ENCODE measurements at regions not wholly inside any gene's neighbourhood (a gene's known extent, or its start where the extent isn't known, plus 50 kb on each side); places are given as distances from the start of the nearest gene placed in this dataset.
A peak's percentile ranks its signal among the peaks of the same experiment; 100 is the strongest.
"Not testable (repeated sequence)": the region's sequence is repeated elsewhere in the genome, so short reads cannot be mapped to it uniquely, and the experiment has no call there.

DNA sequence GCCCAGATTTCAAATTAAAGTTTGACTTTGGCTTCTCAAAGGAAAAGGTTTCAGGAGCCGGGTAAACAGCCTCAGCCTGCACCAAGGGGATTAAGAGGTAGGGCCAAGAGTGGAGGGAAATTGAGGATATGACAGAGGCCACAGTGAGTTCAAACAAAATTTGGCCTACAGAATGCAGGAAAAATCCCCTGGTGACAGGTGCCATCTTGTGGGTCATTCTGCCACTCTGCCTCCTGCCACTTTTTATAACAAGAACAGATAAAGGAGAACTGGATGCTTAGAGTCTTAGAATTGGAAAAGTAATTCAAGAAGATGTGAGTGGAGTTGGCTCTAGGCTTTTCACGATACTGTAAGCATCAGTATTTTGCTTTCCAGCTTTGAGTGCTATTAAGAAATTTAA lies 253.2 kb downstream of the NR2F2 start:
- no peak for DNase-seq

DNA sequence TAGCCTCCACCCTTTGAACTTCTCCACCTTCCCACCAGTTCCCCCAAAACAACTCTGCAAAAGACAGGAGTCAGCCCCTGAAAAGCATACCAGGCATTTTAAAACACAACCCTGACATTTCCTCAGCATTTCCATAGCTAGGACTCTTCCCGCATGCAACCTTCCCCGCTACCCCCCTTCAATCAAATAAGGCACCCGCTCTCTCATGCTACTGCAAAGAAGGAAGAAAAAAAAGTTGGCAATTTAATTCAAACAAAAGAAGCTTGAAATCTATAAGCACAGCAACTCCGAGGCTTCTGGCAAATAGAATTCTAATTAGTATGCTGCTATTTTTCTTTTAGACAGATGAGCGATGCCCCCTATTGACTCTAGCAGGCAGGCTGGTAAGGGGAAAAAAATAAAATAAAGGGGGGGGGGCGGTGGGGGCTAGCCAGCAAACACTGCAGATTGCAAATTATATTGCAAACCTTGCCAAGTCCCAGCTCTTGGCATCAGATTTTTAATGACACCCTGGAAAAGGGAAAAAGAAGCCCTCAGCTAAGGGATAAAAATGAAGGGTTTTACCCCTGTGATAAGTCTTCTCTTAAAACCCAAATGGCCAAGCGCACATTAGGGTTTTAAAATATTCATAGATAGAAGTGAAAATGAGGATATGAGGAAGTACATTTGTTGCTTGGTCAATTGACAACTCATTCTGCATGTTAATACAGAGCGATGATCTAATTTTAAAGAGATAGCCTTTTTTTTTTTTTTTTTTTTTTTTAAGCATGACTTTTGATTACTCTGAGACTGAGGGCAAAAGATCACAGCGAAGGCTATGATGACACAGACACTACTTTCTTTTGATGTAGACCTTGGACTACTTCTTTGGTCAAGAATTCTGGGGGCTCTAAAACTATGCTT lies 255.2 kb downstream of the NR2F2 start:
- DNase-seq = peak; percentile 14 to 79

DNA sequence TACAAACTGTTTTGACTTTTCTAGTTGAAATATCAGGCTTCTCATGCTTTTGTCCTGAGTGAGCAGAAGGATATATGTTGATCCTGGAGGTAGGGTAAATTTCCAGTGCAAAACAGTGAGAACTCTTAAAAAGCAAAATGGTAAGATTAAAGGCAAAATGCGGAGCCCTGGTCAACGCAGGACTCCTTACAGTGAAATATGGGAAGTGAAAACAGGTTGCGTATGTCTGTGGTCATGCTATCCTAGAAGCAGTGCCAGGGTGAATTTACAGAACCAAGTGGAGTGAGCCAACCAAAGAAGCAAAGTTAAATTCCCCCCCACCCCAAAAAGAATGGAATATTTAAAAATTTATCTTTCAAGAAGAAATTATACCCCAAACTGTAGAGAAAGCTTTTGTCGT lies 256.4 kb downstream of the NR2F2 start:
- peak; percentile 79 to 84 for DNase-seq

DNA sequence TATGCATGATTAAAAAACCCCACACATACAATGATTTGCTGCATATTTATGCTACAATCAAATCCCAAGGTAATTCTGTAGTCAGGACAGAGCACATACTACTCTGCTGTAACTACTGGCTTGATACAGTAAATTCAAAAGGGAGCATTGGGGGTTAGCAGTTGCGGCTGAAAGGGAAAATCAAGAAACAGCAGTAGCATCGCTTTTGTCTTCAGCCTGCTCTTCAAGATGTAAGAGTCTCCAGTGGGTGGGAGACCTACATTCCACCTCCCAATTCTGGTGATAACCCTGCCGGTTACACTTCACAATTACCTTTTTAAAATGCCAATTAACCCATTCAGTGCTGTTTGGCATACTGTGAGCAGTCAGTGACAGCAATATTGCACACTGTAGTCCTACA lies 259.4 kb downstream of the NR2F2 start:
- DNase-seq = no peak

GRCh38 chr15:96593735-96594134 lies 263.2 kb downstream of the NR2F2 start:
- DNase-seq = no peak

DNA sequence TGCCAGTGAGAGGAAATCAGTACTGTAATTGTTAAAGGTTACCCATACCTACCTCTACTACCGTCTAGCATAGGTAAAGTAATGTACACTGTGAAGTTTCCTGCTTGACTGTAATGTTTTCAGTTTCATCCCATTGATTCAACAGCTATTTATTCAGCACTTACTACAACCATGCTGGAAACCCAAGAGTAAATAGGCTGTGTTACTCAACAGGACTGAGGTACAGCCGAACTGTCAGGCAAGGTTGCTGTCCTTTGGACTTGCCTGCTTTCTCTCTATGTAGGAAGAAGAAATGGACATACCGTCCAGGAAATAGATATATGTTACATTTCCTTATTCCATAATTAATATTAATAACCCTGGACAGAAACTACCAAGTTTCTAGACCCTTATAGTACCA lies 265.5 kb downstream of the NR2F2 start:
- DNase-seq = no peak

DNA sequence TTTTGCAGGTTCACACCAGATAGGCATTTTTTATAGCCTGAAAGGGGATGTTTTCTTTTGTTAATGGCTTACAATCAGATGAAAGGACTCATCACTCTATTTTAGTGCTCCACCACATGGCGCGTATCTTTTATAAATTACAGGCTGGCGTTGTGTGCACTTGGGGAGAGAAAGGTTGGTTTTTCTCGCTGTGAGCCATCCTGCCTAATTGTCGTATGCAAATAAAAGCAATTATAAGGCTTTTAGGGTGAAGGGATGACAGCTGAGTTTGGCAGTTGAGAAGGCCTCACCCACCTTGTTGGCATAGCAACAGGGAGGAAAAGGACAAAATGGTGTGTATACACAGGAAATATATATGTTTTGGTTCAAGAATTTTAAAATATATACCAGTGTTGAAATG lies 268.0 kb downstream of the NR2F2 start:
- no peak for DNase-seq

DNA sequence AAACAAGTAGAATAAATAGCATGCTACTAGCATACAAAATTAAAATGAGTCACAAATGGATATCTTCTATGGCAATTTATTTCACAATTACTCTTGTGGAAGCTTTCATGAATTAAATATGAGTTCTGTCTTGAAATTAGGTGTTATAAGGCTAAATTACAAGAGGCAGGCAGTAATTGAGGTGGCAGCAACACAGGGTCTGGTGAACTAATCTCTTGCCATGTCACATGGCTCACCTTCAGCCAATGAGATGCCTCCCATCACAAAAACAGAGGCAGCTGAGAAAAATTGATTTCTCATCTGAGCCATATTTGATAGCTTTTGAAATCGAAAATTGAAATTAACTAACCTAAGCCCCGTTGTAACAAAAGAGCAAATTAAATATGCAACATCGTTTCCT lies 268.8 kb downstream of the NR2F2 start:
- DNase-seq = no peak

DNA sequence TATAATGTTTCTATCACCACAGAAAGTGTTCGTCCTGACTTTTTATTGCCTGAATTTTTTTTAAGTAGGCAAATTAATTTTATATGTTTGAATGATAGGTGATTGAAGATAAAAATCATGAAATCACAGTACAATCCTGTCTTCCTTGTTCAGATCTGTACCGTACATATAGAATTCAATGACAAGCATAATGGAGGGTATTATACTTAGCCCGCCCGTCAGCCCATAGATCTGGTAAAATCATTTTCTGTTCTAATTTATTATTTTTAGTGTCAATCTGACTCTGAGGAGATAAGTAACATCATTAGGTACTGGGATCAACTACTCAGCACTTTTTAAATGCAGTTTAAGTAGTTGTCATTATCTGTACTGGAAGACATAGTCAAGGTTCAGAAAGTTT lies 269.9 kb downstream of the NR2F2 start:
- DNase-seq = no peak

- DNase-seq = no peak
These were observed 276.1 kb downstream of the NR2F2 start for GRCh38 chr15:96606617-96607016.

- DNase-seq = no peak
These were observed 280.3 kb downstream of the NR2F2 start for GRCh38 chr15:96610757-96611156.

- DNase-seq = no peak
These were observed 282.4 kb downstream of the NR2F2 start for GRCh38 chr15:96612917-96613316.

DNA sequence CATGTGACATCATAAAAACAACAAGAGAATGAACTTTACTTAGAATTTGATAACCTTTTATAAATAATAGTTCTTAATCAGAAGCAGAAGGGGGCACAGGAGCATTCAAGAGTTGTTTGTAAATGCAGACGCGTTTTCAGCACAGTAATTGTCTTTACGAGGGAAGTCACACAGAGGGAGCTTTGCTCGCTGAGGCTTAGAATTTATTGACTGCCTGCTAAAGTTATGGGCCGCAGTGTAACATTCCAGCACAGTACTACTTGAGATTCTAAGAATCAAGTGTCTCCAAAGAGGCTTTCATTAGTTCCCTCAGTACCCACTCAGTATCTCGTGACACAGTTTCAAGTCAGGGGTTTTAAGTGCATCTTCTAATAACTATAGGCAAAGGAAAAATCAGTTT lies 288.7 kb downstream of the NR2F2 start:
- DNase-seq = no peak

DNA sequence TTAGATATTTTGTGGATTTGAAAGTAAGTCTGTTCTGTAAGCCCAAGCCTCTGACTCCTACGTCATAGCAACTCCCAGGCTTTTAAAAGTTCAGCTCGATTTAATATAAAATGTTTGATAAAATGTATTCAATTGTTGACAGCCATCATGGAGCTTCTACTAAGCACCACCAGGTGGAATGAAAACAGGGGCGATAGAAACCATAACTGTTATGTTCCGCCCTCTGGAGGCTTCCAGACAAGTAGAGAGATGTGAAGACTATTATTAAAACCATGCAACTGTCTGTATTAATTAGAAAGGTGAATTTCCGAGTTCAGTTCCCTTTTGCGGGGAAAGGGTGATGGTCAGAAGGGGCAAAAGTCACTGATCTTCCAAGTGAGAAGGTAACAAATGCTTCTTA lies 292.2 kb downstream of the NR2F2 start:
- no peak for DNase-seq

- DNase-seq = no peak
These were observed 294.8 kb downstream of the NR2F2 start for GRCh38 chr15:96625256-96625655.

- no peak for DNase-seq
These were observed 296.6 kb downstream of the NR2F2 start for GRCh38 chr15:96627031-96627568.

- no peak for DNase-seq
These were observed 299.0 kb downstream of the NR2F2 start for GRCh38 chr15:96629511-96629910.

- no peak for DNase-seq
These were observed 308.3 kb downstream of the NR2F2 start for GRCh38 chr15:96638793-96639192.

GRCh38 chr15:96645796-96646195 lies 315.3 kb downstream of the NR2F2 start:
- DNase-seq = no peak

GRCh38 chr15:96648866-96649265 lies 318.4 kb downstream of the NR2F2 start:
- no peak for DNase-seq

- DNase-seq = no peak
These were observed 326.6 kb downstream of the NR2F2 start for GRCh38 chr15:96657096-96657495.

GRCh38 chr15:96666979-96667378 lies 336.5 kb downstream of the NR2F2 start:
- DNase-seq = not testable (repeated sequence)

GRCh38 chr15:96670389-96670788 lies 339.9 kb downstream of the NR2F2 start:
- no peak for DNase-seq

DNA sequence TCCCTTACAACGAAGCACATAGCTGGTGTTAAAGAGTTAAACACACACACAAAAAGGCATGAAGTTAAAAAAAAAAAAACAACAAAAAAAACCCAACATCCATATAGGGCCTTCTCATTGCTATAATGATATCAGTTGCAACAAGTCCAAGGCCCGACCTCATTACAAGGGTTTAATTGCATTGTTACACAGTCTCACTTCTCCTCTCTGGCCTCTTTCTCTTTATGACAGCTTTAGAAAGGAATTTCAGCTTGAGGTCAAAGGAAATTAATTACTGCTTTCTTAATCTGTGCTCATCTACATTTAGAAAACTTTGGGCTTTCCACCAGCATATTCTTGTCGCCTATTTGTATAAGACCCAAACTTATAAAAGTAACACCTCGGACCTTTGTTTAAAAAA lies 342.1 kb downstream of the NR2F2 start:
- no peak for DNase-seq

DNA sequence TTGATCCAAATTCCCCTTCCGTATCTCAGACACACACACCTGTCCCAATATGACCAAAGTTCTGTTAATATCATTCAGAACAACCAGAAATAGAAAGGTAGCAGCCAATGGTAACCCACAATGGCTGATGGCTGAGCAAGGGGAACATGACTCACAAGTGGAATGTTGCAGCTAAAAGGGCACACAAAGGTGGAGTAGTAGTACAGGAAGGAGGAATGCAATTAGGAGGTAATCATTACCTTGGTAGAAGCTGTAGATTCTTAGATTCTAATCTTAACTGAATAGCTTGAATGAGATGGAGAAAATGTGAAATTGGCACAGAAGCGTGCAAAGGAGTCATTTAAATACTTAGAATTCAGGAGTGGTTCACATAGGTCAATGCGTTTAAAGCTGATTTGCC lies 347.9 kb downstream of the NR2F2 start:
- no peak for DNase-seq

Data from inflammatory macrophage (primary cell).